Activated CD4-positive, alpha-beta T cell treated with anti-CD3 and anti-CD28 coated beads, Interleukin-2, amount 50 U/mL, for 48 hours (primary cell): ENCODE measurements at regions not wholly inside any gene's neighbourhood (a gene's known extent, or its start where the extent isn't known, plus 50 kb on each side); places are given as distances from the start of the nearest gene placed in this dataset.
A peak's percentile ranks its signal among the peaks of the same experiment; 100 is the strongest.
"Not testable (repeated sequence)": the region's sequence is repeated elsewhere in the genome, so short reads cannot be mapped to it uniquely, and the experiment has no call there.

Experiments used
- DNase-seq, 2 experiments: peaks; one replicate each; pipeline ENCODE4 v3.0.0-alpha.2; 2020

DNA sequence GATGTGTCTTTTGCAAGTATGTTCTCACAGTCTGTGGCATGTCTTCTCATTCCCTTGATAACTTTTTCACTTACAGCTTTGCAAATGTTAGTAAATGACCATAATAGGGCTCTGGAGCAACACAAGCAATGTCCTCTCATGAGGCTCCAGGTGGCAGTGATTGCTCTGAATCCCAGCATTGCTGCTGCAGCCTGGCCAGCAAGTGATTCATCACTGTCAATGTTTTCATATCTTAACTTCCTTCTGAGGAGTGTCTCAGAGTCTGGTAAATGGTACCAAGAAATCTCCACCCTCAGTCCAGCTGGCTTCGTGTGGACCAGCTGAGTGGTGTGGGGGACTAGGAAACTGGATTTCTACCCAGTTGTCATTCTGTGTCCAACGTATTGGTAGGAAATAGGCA, 139.6 kb downstream of the MYLK4 start:
- no peak for DNase-seq

DNA sequence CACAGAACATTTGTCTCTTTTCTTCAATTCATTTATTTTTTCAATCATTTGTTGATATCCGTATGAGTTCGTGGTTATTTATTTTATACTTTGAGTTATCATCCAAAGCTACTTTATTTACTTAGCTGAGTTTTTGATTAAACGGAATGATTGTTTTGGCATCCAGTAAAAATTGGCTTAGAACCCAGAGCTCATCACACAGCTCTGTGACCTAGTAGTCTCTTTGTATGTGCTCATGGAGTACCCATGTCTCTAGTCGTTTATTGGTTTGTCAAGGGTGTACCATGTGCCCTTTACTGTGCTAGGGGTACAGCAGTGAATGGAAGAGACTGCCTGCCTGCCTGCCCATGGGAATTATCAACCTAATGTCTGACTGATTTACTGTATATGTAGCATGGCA, 142.2 kb downstream of the MYLK4 start:
- DNase-seq: no peak

DNA sequence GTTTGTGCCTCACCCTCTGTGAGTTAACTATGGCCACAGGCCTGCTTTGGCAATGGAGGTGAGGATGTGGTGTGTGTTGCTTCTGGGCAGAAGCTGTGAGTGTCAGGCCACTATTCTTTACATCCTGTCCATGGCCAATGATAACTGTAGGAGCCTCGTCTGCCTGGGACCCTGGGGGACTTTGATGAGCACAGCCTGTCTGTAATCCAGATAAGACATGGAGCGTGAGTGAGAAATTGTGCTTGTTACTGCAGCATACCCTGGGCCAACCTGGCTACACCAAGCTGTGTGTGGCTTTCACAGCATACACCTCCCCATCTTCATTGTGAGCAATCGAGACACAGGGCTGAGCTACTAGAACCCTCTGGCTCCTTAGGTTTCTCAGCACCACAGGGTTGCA, 150.4 kb downstream of the MYLK4 start:
- DNase-seq: no peak

DNA sequence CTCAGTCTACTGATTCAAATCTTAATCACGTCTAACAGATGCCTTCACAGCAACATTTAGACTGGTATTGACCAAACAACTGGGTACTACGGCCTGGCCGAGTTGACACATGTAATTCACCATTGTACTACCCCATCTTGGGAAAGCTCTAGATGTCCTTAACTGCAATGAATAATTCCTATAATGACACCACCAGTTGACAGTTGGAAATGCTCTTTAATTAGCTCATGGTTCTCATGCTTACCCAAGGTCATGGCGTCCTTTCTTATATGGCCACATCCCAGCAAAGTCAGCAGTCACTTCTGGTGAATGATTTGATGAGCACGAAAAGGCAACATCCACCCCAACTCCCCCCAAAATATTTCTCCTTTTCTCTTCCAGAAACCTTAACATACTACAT, 150.9 kb downstream of the MYLK4 start:
- no peak for DNase-seq

DNA sequence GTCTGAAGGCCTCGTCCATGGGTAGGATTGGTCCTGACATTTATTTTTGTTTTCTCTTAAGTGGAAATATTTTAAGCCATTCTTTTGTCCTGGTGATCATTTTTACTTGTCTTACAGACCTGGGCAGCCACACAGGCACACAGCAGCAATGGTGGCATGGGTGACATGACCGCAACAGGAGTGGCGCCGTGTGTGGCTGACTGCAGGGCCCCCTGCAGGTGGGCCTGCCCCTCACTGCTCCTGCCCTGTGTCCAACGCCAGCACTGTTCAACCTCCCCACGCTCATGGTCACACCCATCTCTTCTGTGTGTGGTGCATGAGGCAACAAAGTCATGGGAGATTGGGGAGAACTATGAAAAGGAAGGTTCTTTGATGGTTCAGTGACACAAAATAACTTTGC, 151.9 kb downstream of the MYLK4 start:
- no peak for DNase-seq

DNA sequence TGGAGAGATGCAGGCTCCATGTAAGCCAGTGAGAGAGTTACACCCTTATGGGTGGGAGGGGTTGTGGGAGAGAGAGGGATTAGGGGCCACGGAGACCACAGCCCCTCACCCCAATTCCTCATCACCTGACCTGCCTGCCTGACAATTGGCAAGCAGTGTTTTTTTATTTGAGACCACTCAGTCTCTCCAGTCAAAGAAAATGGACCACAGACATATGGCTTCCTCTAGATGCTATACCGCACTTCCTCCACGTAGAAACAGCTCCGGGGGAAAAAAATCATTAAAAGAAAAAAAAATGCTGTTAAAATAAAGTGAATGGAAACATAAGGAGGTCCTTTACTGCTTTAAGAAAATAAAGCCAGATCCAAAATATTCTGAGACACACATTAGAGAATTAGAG, 152.7 kb downstream of the MYLK4 start:
- DNase-seq: no peak

DNA sequence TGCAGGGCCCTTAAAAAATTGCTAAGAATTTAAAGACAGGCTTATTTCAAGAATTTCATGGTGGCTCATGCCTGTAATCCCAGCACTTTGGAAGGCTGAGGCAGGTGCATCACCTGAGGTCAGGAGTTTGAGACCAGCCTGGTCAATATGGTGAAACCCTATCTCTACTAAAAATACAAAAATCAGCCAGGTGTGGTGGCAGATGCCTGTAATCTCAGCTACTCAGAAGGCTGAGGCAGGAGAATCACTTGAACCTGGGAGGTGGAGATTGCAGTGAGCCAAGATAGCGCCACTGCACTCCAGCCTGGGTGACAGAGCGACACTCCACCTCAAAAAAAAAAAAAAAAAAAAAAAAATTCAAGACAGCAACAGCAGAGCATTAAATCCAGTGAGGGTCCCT, 153.3 kb downstream of the MYLK4 start:
- DNase-seq: not testable (repeated sequence)

DNA sequence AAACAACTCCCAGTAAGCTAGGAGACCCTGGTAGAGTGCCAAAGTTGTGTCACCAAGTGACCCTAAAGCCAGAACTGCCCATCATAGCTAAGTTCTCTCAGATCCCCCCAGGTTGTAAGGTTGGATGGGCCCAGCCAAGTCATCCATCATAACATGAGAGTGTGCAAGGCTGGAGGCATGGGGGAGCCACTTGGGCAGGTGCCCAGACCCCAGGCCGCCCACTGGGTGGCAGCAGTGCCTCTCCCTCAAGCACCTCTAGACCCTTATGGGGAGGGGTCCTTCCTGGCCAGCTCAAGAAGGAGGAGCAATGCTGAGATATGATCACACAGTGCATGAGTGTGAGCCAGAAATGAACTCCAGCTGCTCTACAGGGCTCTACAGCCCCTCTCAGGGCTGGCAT, 154.5 kb downstream of the MYLK4 start:
- DNase-seq: no peak

DNA sequence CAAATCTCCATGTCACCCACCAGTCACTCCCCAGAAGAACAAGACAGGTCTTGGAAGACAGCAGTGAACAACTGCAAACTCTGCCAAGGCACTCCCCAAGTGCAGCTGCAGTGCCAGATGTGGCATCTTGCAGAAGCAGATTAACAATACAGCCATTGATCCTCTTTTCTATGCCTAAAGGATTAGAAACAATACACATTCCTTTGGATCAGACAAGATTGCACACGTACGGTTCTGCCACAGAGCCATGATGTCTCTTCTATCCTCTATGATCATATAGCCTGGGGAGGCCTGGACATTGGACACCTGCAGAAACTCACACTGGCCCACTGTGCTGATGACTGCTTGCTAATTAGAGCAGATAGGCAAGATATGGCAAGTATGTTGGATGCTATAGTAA, 155.9 kb downstream of the MYLK4 start:
- DNase-seq: no peak

DNA sequence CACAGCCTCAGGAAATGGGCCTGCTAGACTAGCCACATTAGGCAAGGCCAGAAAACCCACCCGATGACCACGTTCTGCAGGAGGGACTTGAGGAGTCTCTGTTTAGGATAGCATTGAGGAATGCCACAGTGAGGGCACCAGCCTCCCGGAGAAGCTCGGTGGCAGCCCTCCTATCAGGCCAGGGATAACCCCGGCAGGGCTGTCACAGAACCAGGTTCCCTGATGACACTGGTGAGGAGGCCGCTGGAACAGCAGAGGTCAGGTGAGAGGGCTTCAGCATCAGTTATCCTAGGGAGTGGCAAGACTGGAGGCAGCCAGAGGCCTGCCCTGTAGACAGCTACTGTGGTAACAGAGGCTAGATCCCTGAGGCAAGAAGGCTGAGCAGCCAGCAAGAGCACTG, 157.6 kb downstream of the MYLK4 start:
- DNase-seq: no peak

DNA sequence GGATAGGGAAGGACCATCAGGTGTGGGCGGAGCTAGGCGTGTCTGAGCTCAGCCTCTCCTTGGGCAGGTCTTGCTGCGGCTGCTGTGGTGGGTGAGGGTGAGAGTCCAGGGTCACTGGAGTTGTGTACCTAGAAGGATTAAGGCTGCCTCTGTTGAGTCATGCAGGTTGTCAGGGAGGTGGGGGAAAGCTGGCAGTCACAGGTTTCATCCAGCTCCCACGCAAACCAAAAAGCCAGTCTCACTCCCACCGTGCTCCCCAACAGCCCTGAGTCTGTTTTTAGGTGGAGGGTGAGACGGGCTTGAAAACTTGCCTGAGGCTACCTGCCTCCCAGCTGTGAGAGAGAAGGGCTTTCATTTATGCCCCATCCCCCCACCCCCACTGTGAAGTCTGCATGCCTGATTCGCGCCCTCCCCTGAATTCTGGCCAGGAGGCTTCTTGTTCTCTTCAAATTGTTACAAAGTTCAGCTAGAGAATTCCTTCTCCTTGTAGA, 161.5 kb downstream of the MYLK4 start:
- no peak for DNase-seq

DNA sequence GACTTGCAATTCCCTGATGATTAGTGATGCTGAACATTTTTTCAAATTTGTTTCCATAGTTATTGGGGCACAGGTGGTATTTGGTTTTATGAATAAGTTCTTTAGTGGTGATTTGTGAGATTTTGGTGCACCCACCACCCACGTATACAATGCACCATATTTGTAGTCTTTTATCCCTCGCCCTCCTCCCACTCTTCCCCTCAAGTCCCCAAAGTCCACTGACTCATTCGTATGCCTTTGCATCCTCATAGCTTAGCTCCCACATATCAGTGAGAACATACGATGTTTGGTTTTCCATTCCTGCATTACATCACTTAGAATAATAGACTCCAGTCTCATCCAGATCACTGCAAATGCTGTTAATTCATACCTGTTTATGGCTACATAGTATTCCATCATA, 167.3 kb downstream of the MYLK4 start:
- DNase-seq: no peak

DNA sequence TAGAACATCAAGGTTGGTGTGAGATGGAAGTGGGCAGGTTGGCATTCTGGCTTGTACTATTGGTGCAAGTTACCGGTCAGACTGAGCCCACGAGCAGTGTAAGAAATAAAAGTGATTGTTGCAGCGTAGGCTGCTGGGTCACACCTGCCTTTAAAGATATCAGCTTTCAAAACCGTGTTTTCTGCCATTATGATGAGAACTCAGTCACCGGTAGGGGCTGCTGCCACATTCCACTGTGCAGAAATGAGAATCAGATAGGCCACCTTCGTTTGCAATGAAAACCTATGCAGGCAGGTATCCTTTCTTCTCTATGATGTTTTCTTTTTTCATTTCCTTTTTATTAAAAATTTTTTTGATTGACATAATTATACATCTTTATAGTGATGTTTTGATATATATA, 168.5 kb downstream of the MYLK4 start:
- no peak for DNase-seq

DNA sequence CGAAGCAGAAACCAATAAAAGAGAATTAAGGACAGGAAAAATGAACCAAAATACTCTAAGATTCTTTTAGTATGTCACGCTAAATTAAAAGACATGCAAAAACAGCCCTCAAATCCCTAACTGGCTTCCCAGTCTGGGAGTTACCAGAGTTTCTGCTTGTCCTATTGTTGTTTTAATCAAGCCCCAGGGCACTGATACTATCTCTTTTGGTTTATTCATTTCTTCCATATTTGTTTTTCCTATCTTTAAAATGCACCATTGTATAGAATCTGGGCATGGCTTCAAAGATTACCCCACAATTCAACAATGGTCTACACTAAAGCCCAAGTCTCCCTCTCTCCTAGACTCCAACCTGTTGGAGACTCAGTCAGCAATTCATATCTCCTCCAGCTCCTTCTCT, 169.1 kb downstream of the MYLK4 start:
- no peak for DNase-seq

DNA sequence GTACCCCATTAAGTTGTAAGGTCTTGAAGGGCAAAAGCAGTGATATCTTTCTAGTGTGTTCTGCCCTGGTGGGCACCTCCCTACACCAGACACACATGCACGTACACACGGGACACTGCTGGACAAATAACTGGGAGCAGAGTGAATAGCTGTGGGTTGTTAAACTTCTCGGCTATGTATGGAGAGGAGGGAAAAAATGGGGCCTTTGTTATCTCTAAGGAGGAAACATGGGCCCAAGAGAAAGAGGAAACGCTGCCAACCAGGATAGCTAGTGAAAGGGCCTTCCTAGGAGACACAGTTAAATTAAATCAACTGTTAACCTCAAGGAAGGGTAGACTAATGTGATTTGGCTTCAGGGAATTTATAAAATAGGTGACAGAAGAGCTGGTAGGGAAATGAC, 169.7 kb downstream of the MYLK4 start:
- no peak for DNase-seq

DNA sequence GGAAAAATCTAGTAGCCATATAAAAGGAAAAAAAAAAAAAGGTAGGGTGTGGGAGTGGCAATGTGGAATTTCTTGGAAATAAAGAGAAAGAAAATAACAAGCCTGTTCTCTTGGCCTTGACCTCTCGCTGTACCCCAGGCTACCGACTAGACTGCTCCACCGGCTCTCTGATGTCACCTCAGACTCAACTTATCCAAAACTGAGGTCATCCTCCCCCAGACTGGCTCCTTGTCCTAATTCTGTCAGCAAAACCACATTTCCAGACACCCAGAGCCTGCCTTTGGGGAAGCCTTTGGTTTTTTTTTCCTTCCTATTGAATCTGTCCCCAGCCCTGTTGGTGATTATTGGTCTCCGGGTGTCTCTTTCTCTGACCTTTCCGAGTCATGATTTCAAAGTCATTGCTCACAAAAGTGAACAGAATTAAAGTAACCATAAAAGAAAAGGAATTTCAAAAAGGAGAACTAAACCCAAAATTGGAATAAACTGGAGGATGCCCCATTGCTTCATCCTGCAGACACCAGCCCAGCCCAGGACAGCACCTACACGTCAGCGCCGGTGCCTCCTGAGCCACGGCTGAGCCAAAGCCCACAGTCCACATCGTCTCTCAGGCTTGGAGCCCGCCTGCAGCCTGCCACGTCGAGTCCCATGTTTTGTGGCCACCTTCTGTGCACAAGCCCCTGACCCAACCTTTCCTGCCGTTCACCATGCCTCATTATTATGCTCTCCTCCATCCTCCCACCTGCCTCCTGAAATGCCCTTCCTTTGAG, 170.7 kb downstream of the MYLK4 start:
- DNase-seq: no peak

DNA sequence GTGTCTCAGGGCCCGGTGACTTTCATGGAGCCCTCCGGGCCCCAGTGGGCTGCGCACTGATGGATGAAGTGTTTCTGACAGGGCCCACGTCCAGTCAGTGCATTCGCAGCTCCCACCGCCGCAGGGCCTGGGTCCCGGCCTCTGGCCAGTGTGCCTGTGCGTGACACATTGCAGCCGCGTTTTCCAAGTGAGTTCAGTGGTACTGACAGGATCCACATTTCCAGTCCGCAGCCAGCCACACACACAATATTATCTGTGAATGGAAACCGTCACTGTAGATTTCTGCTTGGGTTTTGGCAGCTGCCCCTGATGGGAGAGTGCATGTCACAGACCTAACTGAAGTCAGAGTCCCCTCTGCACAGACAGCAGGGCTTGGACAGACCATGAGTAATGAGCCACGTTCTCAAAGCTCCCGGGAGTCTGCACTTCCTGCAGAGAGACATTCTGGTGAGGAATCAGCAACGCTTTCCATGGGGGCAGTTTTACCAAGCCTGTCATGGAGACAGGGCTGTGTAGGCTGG, 171.4 kb downstream of the MYLK4 start:
- DNase-seq: no peak

DNA sequence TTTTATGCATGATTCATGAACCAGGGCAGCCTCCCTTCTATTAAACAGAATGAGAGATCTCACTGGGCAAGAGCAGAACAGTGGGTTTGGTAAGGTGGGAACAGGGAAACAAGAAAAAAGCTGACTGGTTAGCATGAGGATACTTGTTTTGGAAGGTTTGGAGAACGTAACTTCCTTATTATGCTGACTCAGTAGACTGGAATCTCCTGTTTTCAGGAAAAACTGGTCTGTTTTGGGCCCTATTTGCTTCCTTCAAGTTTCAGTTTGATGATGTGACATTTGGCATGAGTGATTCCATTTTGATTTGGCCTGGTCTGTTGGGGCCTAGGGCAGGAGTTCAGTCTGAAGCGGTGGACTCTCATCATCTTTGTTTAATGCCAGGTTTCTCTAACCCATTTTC, 172.0 kb downstream of the MYLK4 start:
- no peak for DNase-seq

DNA sequence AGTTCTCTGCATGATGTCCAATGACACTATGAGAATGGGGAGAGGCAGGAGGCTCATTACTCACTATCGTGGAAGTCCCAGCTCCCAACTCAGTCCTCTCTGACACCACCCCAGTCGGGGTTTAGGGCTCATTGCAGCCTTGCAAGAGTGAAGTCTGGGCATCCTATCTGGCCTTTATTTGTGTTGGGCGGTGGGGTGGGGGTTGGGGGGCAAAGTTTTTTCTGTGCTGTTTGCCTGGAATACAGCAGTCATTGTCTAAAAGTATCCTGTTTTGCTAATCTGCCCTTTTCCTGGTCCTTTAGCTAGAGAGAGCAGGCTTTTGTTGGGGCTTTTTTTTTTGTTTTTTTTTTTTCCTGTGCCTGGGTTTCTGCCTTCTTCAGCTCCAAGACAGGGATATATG, 174.2 kb downstream of the MYLK4 start:
- no peak for DNase-seq

DNA sequence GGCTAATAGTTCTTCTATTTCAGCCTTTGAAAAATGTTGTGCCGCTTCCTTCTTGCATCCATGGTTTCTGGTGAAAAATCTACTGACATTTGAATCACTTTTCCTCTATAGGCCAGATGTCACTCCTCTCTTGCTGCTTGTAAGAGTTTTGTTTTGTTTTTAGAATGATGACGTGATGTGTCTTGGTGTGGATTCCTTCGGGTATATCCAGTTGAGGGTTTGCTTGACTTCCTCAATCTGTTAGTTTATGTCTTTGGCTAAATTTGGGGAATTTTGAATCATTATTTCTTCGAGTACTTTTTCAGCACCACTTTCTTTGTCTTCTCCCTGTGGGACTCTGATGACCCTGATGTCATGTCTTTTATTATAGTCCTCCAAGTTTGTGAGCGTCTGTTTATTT, 175.5 kb downstream of the MYLK4 start:
- no peak for DNase-seq

DNA sequence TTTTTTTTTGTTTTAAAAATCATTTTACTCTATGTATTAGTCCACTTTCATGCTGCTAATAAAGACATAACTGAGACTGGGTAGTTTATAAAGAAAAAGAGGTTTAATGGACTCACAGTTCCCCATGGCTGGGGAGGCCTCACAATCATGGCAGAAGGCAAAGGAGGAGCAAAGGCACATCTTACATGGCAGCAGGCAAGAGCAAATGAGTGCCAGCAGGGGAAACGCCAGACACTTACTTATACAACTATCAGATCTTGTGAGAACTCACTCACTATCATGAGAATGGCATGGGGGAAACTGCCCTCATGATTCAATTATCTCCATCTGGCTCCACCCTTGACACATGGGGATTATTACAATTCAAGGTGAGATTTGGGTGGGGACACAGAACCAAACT, 181.3 kb downstream of the MYLK4 start:
- DNase-seq: not testable (repeated sequence)

DNA sequence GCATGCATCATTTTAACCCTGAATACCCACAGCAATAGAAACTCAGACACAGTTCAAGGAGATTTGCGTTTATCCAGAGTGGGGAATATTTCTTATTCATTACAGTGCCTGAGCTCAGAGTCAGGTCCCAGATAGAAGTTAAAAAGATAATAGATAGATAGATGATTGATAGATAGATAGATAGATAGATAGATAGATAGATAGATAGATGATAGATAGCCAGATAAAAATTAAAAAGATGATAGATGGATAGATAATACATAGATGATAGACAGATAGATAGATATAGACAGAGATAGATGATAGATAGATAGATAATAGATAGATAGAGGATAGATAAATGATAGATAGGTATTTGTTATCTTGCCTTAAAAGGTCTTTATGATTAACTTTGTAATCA, 184.7 kb downstream of the MYLK4 start:
- no peak for DNase-seq

DNA sequence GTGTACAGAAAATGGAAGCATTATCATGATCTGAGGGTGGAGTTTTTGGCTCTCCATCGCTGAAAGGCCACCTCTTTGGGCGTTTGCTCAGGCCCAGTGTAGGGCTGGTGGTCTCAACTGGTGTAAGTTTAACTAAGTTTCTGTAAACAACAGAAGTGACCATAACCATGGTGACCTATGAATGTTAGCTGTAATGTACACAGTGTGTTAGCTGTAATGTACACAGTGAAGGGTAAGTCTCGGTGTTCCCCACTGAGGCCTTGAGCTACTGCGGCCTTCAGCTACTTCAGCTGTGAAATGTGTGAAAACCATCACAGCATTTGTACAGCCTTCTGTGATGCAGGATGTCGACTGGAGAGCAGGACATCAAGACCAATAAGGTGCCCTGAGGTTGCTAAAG, 185.2 kb downstream of the MYLK4 start:
- no peak for DNase-seq

DNA sequence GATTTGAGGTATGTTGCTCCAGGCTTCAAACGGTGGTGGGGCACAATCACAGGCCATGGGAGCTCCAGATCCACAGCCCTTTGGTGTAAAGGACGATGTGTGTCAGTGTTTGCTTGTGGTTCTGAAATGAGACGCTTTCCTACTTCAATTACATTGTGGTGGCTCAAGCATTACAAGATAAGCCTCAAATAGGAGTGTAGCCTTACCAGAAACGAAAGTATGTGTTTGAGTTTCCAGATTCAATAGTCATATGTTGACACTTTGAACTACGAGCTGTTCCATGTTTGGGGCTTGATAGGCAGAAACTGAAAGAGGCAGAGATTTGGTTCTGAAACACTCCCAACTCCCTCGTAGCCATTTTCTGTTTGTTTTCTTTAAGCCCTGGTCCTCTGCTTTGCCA, 187.1 kb downstream of the MYLK4 start:
- DNase-seq: peak; percentile 18 to 35
